ENCODE measurements at regions not wholly inside any gene's neighbourhood (a gene's known extent, or its start where the extent isn't known, plus 50 kb on each side); places are given as distances from the start of the nearest gene placed in this dataset.

DNA sequence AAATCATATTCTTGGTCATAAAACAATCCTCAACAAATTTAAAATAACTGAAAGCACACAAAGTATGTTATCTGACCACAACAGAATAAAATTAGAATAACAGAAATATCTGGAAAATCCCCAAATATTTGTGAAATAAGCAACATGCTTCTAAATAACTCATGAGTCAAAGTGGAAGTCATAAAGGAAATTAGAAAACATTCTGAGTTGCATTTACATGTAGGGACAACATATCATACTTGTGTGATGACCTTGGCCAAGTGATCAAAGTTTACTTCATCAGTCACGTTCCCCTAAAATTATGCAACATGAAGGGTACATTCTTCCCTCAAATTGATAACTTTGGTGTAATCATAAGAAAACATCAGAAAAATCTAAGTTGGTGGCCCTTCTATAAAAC lies 64.7 kb downstream of the CSF2 start:
- no peak for TF ChIP-seq MAZ (IDR thresholded peaks at IDR 0.05; ENCODE audit: borderline replicate concordance, low read depth, low read length)
- TF ChIP-seq, protein P1, sequence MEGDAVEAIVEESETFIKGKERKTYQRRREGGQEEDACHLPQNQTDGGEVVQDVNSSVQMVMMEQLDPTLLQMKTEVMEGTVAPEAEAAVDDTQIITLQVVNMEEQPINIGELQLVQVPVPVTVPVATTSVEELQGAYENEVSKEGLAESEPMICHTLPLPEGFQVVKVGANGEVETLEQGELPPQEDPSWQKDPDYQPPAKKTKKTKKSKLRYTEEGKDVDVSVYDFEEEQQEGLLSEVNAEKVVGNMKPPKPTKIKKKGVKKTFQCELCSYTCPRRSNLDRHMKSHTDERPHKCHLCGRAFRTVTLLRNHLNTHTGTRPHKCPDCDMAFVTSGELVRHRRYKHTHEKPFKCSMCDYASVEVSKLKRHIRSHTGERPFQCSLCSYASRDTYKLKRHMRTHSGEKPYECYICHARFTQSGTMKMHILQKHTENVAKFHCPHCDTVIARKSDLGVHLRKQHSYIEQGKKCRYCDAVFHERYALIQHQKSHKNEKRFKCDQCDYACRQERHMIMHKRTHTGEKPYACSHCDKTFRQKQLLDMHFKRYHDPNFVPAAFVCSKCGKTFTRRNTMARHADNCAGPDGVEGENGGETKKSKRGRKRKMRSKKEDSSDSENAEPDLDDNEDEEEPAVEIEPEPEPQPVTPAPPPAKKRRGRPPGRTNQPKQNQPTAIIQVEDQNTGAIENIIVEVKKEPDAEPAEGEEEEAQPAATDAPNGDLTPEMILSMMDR (IDR thresholded peaks at IDR 0.05): no peak
- TF ChIP-seq, protein P2, sequence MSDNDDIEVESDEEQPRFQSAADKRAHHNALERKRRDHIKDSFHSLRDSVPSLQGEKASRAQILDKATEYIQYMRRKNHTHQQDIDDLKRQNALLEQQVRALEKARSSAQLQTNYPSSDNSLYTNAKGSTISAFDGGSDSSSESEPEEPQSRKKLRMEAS (IDR thresholded peaks at IDR 0.05): no peak
- TF ChIP-seq, protein P3, sequence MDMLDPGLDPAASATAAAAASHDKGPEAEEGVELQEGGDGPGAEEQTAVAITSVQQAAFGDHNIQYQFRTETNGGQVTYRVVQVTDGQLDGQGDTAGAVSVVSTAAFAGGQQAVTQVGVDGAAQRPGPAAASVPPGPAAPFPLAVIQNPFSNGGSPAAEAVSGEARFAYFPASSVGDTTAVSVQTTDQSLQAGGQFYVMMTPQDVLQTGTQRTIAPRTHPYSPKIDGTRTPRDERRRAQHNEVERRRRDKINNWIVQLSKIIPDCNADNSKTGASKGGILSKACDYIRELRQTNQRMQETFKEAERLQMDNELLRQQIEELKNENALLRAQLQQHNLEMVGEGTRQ (IDR thresholded peaks at IDR 0.05): no peak
- TF ChIP-seq FOSL2 (IDR thresholded peaks at IDR 0.05): no peak
- TF ChIP-seq FOSL2 (CRISPR knock-in tag; IDR thresholded peaks at IDR 0.05): no peak
- no peak for TF ChIP-seq ZC3H11A (IDR thresholded peaks at IDR 0.05)
